ENCODE measurements at regions not wholly inside any gene's neighbourhood (a gene's known extent, or its start where the extent isn't known, plus 50 kb on each side); places are given as distances from the start of the nearest gene placed in this dataset.

GRCh38 chr9:134225186-134225585 is 60.8 kb upstream of the RNU6ATAC start:
- TF ChIP-seq CTCF (IDR thresholded peaks at IDR 0.05) (no peak), POLR2A (IDR thresholded peaks at IDR 0.05) (no peak)

Data from thyroid gland (tissue), 4 donors.